ENCODE measurements at regions not wholly inside any gene's neighbourhood (a gene's known extent, or its start where the extent isn't known, plus 50 kb on each side); places are given as distances from the start of the nearest gene placed in this dataset.
A peak's percentile ranks its signal among the peaks of the same experiment; 100 is the strongest.
"Not testable (repeated sequence)": the region's sequence is repeated elsewhere in the genome, so short reads cannot be mapped to it uniquely, and the experiment has no call there.

- no peak for DNase-seq
Measured at GRCh38 chr10:29725133-29725720, 90.5 kb upstream of the SVIL start.

- DNase-seq = no peak
Measured at GRCh38 chr10:29723726-29724125, 89.0 kb upstream of the SVIL start.

GRCh38 chr10:29722777-29723176 is 88.0 kb upstream of the SVIL start:
- no peak for DNase-seq

- no peak for DNase-seq
Measured at GRCh38 chr10:29720149-29720548, 85.4 kb upstream of the SVIL start.

GRCh38 chr10:29719281-29719675 is 84.5 kb upstream of the SVIL start:
- DNase-seq = no peak

GRCh38 chr10:29715296-29715695 is 80.5 kb upstream of the SVIL start:
- no peak for DNase-seq

GRCh38 chr10:29714096-29714874 is 79.5 kb upstream of the SVIL start:
- DNase-seq = no peak

- DNase-seq = no peak
Measured at GRCh38 chr10:29713450-29713849, 78.7 kb upstream of the SVIL start.

- DNase-seq = peak; percentile 81
Measured at GRCh38 chr10:29712108-29712507, 77.3 kb upstream of the SVIL start.

- no peak for DNase-seq
Measured at GRCh38 chr10:29710128-29710527, 75.4 kb upstream of the SVIL start.

- DNase-seq = no peak
Measured at GRCh38 chr10:29709484-29710002, 74.8 kb upstream of the SVIL start.

GRCh38 chr10:29703271-29703670 is 68.5 kb upstream of the SVIL start:
- no peak for DNase-seq

GRCh38 chr10:29702273-29703164 is 67.7 kb upstream of the SVIL start:
- no peak for DNase-seq

- no peak for DNase-seq
Measured at GRCh38 chr10:29701306-29701705, 66.5 kb upstream of the SVIL start.

GRCh38 chr10:29699621-29700020 is 64.8 kb upstream of the SVIL start:
- DNase-seq = no peak

- DNase-seq = no peak
Measured at GRCh38 chr10:29698773-29699490, 64.2 kb upstream of the SVIL start.

GRCh38 chr10:29696581-29696980 is 61.8 kb upstream of the SVIL start:
- DNase-seq = not testable (repeated sequence)

- DNase-seq = no peak
Measured at GRCh38 chr10:29694121-29694520, 59.4 kb upstream of the SVIL start.

GRCh38 chr10:29692121-29692539 is 57.4 kb upstream of the SVIL start:
- DNase-seq = no peak

GRCh38 chr10:29691564-29692072 is 56.8 kb upstream of the SVIL start:
- no peak for DNase-seq

GRCh38 chr10:29689001-29689400 is 54.2 kb upstream of the SVIL start:
- no peak for DNase-seq

- DNase-seq = peak; percentile 82
Measured at GRCh38 chr10:29688230-29688661, 53.5 kb upstream of the SVIL start.
